NB4 (cell line): ENCODE measurements at regions not wholly inside any gene's neighbourhood (a gene's known extent, or its start where the extent isn't known, plus 50 kb on each side); places are given as distances from the start of the nearest gene placed in this dataset.

ENCODE experiments used
- CTCF ChIP-seq: IDR thresholded peaks from one replicate; pipeline ENCODE4 v1.5.1; 2012; ENCODE audit warnings: low read depth, low read length
- MAX ChIP-seq: IDR thresholded peaks from 2 replicates; pipeline ENCODE4 v1.6.1; 2011; ENCODE audit warnings: low read depth, low read length

DNA sequence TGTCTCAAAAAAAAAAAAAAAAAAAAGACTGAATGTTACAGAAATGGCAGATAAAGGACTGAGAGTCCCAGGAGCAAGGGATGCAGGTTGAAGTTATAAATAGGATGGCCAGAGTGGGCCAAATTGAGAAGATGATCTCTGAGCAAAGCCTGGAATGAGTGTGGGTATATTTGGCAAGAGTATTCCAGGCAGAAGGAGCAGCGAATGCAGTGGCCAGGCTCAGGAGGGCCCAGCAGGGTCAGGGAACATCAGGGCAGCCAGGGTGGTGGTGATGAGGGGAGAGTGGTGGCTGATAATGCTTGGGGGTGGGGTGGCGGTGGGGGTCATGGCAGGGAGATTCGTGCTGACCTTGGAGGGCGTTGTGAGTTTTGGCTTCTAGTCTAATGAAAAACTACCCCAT lies 141.3 kb upstream of the AGAP1 start:
- TF ChIP-seq CTCF (no peak), MAX (no peak)
